ENCODE measurements at regions not wholly inside any gene's neighbourhood (a gene's known extent, or its start where the extent isn't known, plus 50 kb on each side); places are given as distances from the start of the nearest gene placed in this dataset.

DNA sequence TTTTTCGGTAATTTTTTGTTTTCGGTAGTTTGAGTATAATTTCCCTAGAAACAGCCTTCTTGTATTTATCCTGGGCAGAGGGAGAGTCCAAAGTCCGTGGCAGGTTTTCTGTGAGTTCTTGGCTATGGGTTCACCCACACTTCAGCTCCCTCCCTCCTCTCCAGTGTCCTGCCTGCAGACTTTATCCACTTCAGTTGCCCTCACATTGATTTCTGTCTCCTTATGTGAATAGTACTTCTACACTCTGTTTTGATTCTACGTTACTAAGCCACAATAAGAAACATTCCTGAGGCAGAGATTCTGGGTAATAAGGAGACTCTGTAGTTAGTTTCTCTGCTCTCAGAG, 868.6 kb downstream of the METTL15 start:
- no peak for DNase-seq (ENCODE audit: insufficient read length)
- no peak for FAIRE-seq
- TF ChIP-seq POLR2A (IDR thresholded peaks at IDR 0.05; ENCODE audit: low read depth, low read length) (no peak), TAF1 (IDR thresholded peaks at IDR 0.05; ENCODE audit: borderline replicate concordance, low read depth, low read length) (no peak), POLR2AphosphoS5 (IDR thresholded peaks at IDR 0.05; ENCODE audit: low read depth, low read length) (no peak)

GRCh38 chr11:28976012-28976800, 868.0 kb downstream of the METTL15 start:
- DNase-seq (ENCODE audit: insufficient read length) (no peak), FAIRE-seq (no peak)
- TF ChIP-seq POLR2AphosphoS5 (IDR thresholded peaks at IDR 0.05; ENCODE audit: low read depth, low read length) (no peak), POLR2A (IDR thresholded peaks at IDR 0.05; ENCODE audit: low read depth, low read length) (no peak), TAF1 (IDR thresholded peaks at IDR 0.05; ENCODE audit: borderline replicate concordance, low read depth, low read length) (no peak)

- FAIRE-seq (no peak), DNase-seq (ENCODE audit: insufficient read length) (no peak)
These were observed 861.6 kb downstream of the METTL15 start for GRCh38 chr11:28969832-28970231.

DNA sequence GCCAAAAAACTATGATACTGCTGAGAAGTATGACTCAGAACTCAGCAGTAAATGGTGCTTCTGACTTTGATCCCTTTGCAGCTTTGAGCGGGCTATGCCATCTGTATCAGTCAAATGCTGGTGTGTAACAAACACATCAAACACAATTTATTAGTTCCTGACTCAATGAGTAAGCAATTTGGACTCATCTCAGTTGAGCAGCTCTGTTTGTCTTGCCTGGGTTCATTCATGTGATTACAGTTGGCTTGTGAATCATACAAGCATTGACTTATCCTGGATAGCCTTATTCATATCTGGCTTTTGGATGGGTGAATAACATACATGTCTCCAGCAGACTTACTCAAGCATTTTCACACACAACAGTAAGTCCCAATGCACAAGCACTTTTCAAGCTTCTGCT, 858.8 kb downstream of the METTL15 start:
- FAIRE-seq (peak; percentile 17), DNase-seq (ENCODE audit: insufficient read length) (no peak)
- no peak for TF ChIP-seq POLR2AphosphoS5 (IDR thresholded peaks at IDR 0.05; ENCODE audit: low read depth, low read length)
- TF ChIP-seq TAF1 (IDR thresholded peaks at IDR 0.05; ENCODE audit: borderline replicate concordance, low read depth, low read length): no peak
- TF ChIP-seq POLR2A (IDR thresholded peaks at IDR 0.05; ENCODE audit: low read depth, low read length): no peak

More at GRCh38 chr11:28969832-28970231, 861.6 kb downstream of the METTL15 start:
- TF ChIP-seq POLR2AphosphoS5 (IDR thresholded peaks at IDR 0.05; ENCODE audit: low read depth, low read length) (no peak), TAF1 (IDR thresholded peaks at IDR 0.05; ENCODE audit: borderline replicate concordance, low read depth, low read length) (no peak), POLR2A (IDR thresholded peaks at IDR 0.05; ENCODE audit: low read depth, low read length) (no peak)

DNA sequence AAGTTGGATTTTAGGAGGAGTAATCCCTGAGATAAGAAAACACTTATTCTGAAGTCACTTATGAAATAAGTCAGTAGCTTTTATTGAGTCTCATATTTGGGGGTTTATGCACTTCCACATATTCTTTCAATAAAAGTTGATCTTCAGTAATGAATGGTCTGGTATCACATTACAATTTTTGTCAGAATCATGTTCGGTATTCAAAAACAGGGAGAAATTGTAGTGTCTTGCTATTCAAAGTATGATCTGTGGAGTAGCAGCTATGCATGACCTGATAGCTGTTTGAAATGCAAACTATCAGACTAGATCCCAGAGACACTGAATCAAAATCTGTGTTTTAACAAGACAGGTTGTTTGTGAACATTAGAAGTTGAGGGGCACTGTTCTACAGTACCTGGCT, 857.6 kb downstream of the METTL15 start:
- no peak for DNase-seq (ENCODE audit: insufficient read length)
- no peak for TF ChIP-seq POLR2AphosphoS5 (IDR thresholded peaks at IDR 0.05; ENCODE audit: low read depth, low read length)
- TF ChIP-seq TAF1 (IDR thresholded peaks at IDR 0.05; ENCODE audit: borderline replicate concordance, low read depth, low read length): no peak
- TF ChIP-seq POLR2A (IDR thresholded peaks at IDR 0.05; ENCODE audit: low read depth, low read length): no peak
- no peak for FAIRE-seq

GRCh38 chr11:28964811-28965210, 856.6 kb downstream of the METTL15 start:
- DNase-seq (ENCODE audit: insufficient read length) (no peak), FAIRE-seq (no peak)
- no peak for TF ChIP-seq POLR2A (IDR thresholded peaks at IDR 0.05; ENCODE audit: low read depth, low read length)
- no peak for TF ChIP-seq TAF1 (IDR thresholded peaks at IDR 0.05; ENCODE audit: borderline replicate concordance, low read depth, low read length)
- no peak for TF ChIP-seq POLR2AphosphoS5 (IDR thresholded peaks at IDR 0.05; ENCODE audit: low read depth, low read length)

GRCh38 chr11:28963187-28963586, 855.0 kb downstream of the METTL15 start:
- DNase-seq (ENCODE audit: insufficient read length) (no peak), FAIRE-seq (no peak)
- TF ChIP-seq POLR2AphosphoS5 (IDR thresholded peaks at IDR 0.05; ENCODE audit: low read depth, low read length): no peak
- TF ChIP-seq POLR2A (IDR thresholded peaks at IDR 0.05; ENCODE audit: low read depth, low read length): no peak
- TF ChIP-seq TAF1 (IDR thresholded peaks at IDR 0.05; ENCODE audit: borderline replicate concordance, low read depth, low read length): no peak

- DNase-seq (ENCODE audit: insufficient read length): no peak
- no peak for FAIRE-seq
- no peak for TF ChIP-seq POLR2A (IDR thresholded peaks at IDR 0.05; ENCODE audit: low read depth, low read length)
- no peak for TF ChIP-seq POLR2AphosphoS5 (IDR thresholded peaks at IDR 0.05; ENCODE audit: low read depth, low read length)
- no peak for TF ChIP-seq TAF1 (IDR thresholded peaks at IDR 0.05; ENCODE audit: borderline replicate concordance, low read depth, low read length)
These were observed 854.3 kb downstream of the METTL15 start for GRCh38 chr11:28962502-28962901.

DNA sequence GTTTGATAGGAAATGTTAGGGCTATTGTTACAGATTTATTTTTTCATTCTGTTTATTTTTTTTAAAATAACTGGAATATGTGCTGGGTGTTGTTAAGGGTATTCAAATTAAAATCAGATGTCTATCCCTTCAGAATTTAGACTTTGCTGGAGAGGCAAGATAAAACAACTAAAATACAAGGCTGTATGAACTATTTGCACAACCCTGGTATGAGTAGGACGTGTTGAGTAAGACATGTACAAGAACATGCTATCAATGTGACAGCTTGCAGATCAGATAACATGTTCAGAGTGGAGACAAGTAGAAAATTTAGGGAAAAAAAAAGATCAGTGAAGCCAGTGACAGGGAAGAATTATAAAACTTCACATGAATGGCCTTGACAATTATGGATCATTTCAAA, 853.5 kb downstream of the METTL15 start:
- FAIRE-seq: no peak
- no peak for TF ChIP-seq POLR2AphosphoS5 (IDR thresholded peaks at IDR 0.05; ENCODE audit: low read depth, low read length)
- no peak for TF ChIP-seq POLR2A (IDR thresholded peaks at IDR 0.05; ENCODE audit: low read depth, low read length)
- TF ChIP-seq TAF1 (IDR thresholded peaks at IDR 0.05; ENCODE audit: borderline replicate concordance, low read depth, low read length): no peak
- DNase-seq (ENCODE audit: insufficient read length): no peak

DNA sequence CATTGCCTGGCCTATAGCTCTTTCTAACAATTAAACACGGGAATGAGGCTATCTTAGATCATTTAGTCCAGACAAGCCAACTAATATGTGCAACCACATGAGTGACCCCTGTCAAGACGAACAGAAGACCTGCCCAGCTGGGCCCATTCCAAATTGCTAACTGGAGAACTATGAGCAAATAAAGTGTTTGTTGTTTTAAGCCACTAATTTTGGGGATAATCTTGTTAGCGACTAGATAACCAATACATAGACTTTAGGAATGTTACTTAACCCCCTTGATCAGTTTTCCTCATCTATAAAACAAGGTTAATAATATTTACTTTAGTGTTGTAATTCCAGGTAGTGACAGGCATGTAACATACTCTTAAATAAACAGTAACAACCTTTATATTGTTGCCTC, 848.3 kb downstream of the METTL15 start:
- no peak for DNase-seq (ENCODE audit: insufficient read length)
- TF ChIP-seq POLR2A (IDR thresholded peaks at IDR 0.05; ENCODE audit: low read depth, low read length): no peak
- no peak for TF ChIP-seq POLR2AphosphoS5 (IDR thresholded peaks at IDR 0.05; ENCODE audit: low read depth, low read length)
- no peak for TF ChIP-seq TAF1 (IDR thresholded peaks at IDR 0.05; ENCODE audit: borderline replicate concordance, low read depth, low read length)
- FAIRE-seq: no peak

DNA sequence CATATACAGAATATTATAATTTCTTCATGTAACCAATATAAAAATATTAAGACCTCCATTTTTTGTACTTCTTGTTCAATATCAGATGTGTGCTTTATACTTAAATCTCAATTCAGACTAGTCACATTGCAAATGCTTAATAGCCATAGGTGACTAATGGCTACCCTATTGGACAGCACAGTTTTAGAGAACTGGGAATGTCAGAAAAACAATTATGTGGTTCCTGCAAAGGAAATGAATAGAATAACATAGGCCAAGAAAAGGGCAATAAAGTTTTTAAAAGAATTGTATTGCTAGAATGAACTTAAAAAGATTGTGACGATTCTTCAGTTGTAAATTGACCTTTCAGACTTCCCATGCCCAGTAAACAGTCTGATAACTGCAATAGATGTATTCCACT, 843.0 kb downstream of the METTL15 start:
- FAIRE-seq: no peak
- DNase-seq (ENCODE audit: insufficient read length): no peak
- no peak for TF ChIP-seq TAF1 (IDR thresholded peaks at IDR 0.05; ENCODE audit: borderline replicate concordance, low read depth, low read length)
- no peak for TF ChIP-seq POLR2A (IDR thresholded peaks at IDR 0.05; ENCODE audit: low read depth, low read length)
- TF ChIP-seq POLR2AphosphoS5 (IDR thresholded peaks at IDR 0.05; ENCODE audit: low read depth, low read length): no peak

GRCh38 chr11:28939381-28939780, 831.2 kb downstream of the METTL15 start:
- no peak for TF ChIP-seq POLR2AphosphoS5 (IDR thresholded peaks at IDR 0.05; ENCODE audit: low read depth, low read length)
- no peak for TF ChIP-seq TAF1 (IDR thresholded peaks at IDR 0.05; ENCODE audit: borderline replicate concordance, low read depth, low read length)
- TF ChIP-seq POLR2A (IDR thresholded peaks at IDR 0.05; ENCODE audit: low read depth, low read length): no peak
- FAIRE-seq: no peak
- no peak for DNase-seq (ENCODE audit: insufficient read length)
